HepG2 (cell line): ENCODE measurements at regions not wholly inside any gene's neighbourhood (a gene's known extent, or its start where the extent isn't known, plus 50 kb on each side); places are given as distances from the start of the nearest gene placed in this dataset.

ENCODE experiments used
- ATAC-seq: fragments of 200-7000 bp; cut with Tn5 transposase; 3 replicates; pipeline ENCODE4 v1.9.1; 2020; ENCODE audit warnings: mild to moderate bottlenecking, moderate library complexity
- BruUV-seq: library from RNA; stranded (reverse); fragments of 400-500 nt; replicated peaks from 2 replicates; lab custom pipeline; 2021; lab: Mats Ljungman, UMichigan
- CTCF ChIA-PET: fragments of 300-600 bp; formaldehyde crosslinking; extraction: SDS; loops from one replicate; lab custom pipeline; 2021; ENCODE audit warnings: low total read pairs, inconsistent platforms, low intra/inter-chr PET ratio; lab: Yijun Ruan, JAX
- POLR2A ChIA-PET: fragments of 350-600 bp; sonication (Branson Sonifier 250); formaldehyde crosslinking; loops from one replicate; lab custom pipeline; 2020; ENCODE audit warnings: antibody characterized with exemption, inconsistent platforms; lab: Yijun Ruan, JAX
- DNase-seq: peaks from one replicate; pipeline ENCODE4 v3.0.0-alpha.2; 2015; ENCODE audit warnings: low spot score
- FAIRE-seq: peaks from 3 replicates; lab custom pipeline; 2011; peaks lifted over from hg19 to GRCh38; lab: Jason Lieb, UNC
- H2AFZ ChIP-seq: one replicate; pipeline ENCODE4 v1.6.1; 2011; ENCODE audit warnings: low read length, inconsistent platforms
- H3K27ac ChIP-seq: fragments of 300-600 bp; 3 replicates; pipeline ENCODE4 v1.8.0; 2011; ENCODE audit warnings: mixed run types, mild to moderate bottlenecking, mixed read lengths, low read length, inconsistent platforms; ENCODE audit not compliant: insufficient read depth; ENCODE audit errors: extremely low read length
- H3K27me3 ChIP-seq, 2 experiments: fragments of 200-600 bp in 1 of 2; 2 replicates in 1 of 2; 3 replicates in 1 of 2; pipeline versions ENCODE4 v1.6.0 to v1.8.0; 2011; ENCODE audit warnings: low read length in 2 of 2, mild to moderate bottlenecking in 2 of 2, moderate library complexity in 2 of 2, inconsistent platforms in 1 of 2; ENCODE audit not compliant: insufficient read depth in 2 of 2, control insufficient read depth in 1 of 2
- H3K36me3 ChIP-seq, 2 experiments: fragments of 200-600 bp in 1 of 2; replicated peaks in 1 of 2; 2 replicates in 1 of 2; 3 replicates in 1 of 2; pipeline versions ENCODE4 v1.5.1 to v1.8.0; 2011; ENCODE audit warnings: low read length in 2 of 2, inconsistent platforms in 1 of 2; ENCODE audit not compliant: insufficient read depth in 2 of 2, control insufficient read depth in 1 of 2
- H3K4me1 ChIP-seq: 2 replicates; pipeline ENCODE4 v1.5.1; 2012; ENCODE audit warnings: low read length, inconsistent platforms; ENCODE audit not compliant: insufficient read depth
- H3K4me2 ChIP-seq: 2 replicates; pipeline ENCODE4 v1.6.0; 2011; ENCODE audit warnings: low read depth, low read length, inconsistent platforms
- H3K4me3 ChIP-seq, 3 experiments: fragments of 200-600 bp in 1 of 3; sonication (generic), shearing (Covaris generic) in 1 of 3; replicated peaks in 1 of 3; 2 replicates each; pipeline ENCODE4 v1.5.1; 2011 to 2016; ENCODE audit warnings: low read length in 3 of 3, inconsistent platforms in 2 of 3, low read depth in 2 of 3, mild to moderate bottlenecking in 2 of 3, control low read depth in 1 of 3, mixed read lengths in 1 of 3; ENCODE audit not compliant: insufficient read depth in 1 of 3
- H3K79me2 ChIP-seq: one replicate; pipeline ENCODE4 v1.6.1; 2011; ENCODE audit warnings: low read length, inconsistent platforms; ENCODE audit not compliant: insufficient read depth
- H3K9ac ChIP-seq: 2 replicates; pipeline ENCODE4 v1.6.0; 2011; ENCODE audit warnings: mild to moderate bottlenecking, low read depth, low read length, inconsistent platforms; ENCODE audit not compliant: insufficient read depth
- H3K9me3 ChIP-seq: 2 replicates; pipeline ENCODE4 v1.5.1; 2012; ENCODE audit warnings: mild to moderate bottlenecking, low read length
- H4K20me1 ChIP-seq: 2 replicates; pipeline ENCODE4 v1.6.0; 2011; ENCODE audit warnings: inconsistent platforms, mild to moderate bottlenecking, low read length, moderate library complexity; ENCODE audit not compliant: insufficient read depth
- DMAP1 ChIP-seq: IDR thresholded peaks from 2 replicates; pipeline ENCODE4 v1.6.1; 2016
- NPAS2 ChIP-seq: sonication (generic); formaldehyde crosslinking; IDR thresholded peaks from 2 replicates; pipeline ENCODE4 v1.8.0; 2022; ENCODE audit warnings: mild to moderate bottlenecking, missing genetic modification reagents, borderline replicate concordance
- ZNF549 ChIP-seq: sonication (generic); formaldehyde crosslinking; IDR thresholded peaks from 2 replicates; pipeline ENCODE4 v1.5.0; 2020; ENCODE audit warnings: missing genetic modification reagents
- in situ Hi-C: cut with HindIII; loops from 2 replicates; pipeline ENCODE4 v1.10.0; 2017; ENCODE audit warnings: low pct_unique_long_range_greater_than_20kb; ENCODE audit not compliant: extremely low pct_ligation_motif_present
- intact Hi-C: fragments of 100-400 bp; cut with micrococcal nuclease; formaldehyde crosslinking; loops from one replicate; pipeline ENCODE4 v1.10.0; 2022; ENCODE audit not compliant: unreplicated experiment
- TF ChIP-seq, protein P1 (sequence below): sonication (generic); formaldehyde crosslinking; IDR thresholded peaks from 2 replicates; pipeline ENCODE4 v1.4.0; 2020; ENCODE audit warnings: missing genetic modification reagents
- TF ChIP-seq, protein P2 (sequence below): sonication (generic); formaldehyde crosslinking; IDR thresholded peaks from 2 replicates; pipeline ENCODE4 v1.8.1; 2023; ENCODE audit warnings: mild to moderate bottlenecking, missing genetic modification reagents
- TF ChIP-seq, protein P3 (sequence below): sonication (generic); formaldehyde crosslinking; IDR thresholded peaks from 2 replicates; pipeline ENCODE4 v1.4.0; 2020; ENCODE audit warnings: missing genetic modification reagents

DNA sequence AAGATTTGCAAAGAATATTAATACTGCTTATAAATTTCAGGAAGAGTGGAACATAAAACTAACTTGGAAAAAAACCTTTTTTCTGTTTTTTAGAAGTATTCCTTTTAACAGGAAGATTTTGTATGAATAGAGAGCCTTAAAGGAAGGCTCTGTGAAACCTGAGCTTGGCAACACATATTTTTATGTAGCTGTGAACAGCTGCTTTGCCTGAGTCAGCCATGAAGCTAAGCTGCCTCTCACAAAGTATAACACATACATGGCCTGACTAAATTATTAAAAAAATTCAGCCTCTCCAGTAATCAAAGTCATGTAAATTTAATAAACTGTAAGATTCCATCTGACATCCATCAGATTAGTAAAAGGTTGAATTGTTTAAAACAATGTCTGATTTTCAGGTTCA lies 547.5 kb downstream of the ELAVL2 start:
- ATAC-seq (no peak), DNase-seq (no peak), FAIRE-seq (no peak)
- Histone ChIP-seq H3K79me2 (no peaks in the 10 kb centered on the region), H4K20me1 (no peaks in the 10 kb centered on the region), H3K4me3 (no peak overlapping the region), H3K9me3 (peaks cover 21% of the 10 kb centered on the region), H3K27ac (no peak overlapping the region), H3K9ac (no peak overlapping the region), H3K36me3 (no peaks in the 10 kb centered on the region), H3K4me2 (no peak overlapping the region), H2AFZ (no peak overlapping the region), H3K4me1 (no peaks in the 10 kb centered on the region), H3K27me3 (no peaks in the 10 kb centered on the region)
- in situ Hi-C loops (no loop called here), intact Hi-C loops (no loop called here)
- ChIA-PET POLR2A (no interaction called here), CTCF (no interaction called here)
- BruUV-seq = no TSS peak
- TF ChIP-seq, protein P1, sequence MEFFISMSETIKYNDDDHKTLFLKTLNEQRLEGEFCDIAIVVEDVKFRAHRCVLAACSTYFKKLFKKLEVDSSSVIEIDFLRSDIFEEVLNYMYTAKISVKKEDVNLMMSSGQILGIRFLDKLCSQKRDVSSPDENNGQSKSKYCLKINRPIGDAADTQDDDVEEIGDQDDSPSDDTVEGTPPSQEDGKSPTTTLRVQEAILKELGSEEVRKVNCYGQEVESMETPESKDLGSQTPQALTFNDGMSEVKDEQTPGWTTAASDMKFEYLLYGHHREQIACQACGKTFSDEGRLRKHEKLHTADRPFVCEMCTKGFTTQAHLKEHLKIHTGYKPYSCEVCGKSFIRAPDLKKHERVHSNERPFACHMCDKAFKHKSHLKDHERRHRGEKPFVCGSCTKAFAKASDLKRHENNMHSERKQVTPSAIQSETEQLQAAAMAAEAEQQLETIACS (CRISPR knock-in tag) = no peak
- TF ChIP-seq, protein P2, sequence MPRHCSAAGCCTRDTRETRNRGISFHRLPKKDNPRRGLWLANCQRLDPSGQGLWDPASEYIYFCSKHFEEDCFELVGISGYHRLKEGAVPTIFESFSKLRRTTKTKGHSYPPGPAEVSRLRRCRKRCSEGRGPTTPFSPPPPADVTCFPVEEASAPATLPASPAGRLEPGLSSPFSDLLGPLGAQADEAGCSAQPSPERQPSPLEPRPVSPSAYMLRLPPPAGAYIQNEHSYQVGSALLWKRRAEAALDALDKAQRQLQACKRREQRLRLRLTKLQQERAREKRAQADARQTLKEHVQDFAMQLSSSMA (CRISPR knock-in tag) = no peak
- no peak for TF ChIP-seq ZNF549 (CRISPR knock-in tag)
- TF ChIP-seq, protein P3, sequence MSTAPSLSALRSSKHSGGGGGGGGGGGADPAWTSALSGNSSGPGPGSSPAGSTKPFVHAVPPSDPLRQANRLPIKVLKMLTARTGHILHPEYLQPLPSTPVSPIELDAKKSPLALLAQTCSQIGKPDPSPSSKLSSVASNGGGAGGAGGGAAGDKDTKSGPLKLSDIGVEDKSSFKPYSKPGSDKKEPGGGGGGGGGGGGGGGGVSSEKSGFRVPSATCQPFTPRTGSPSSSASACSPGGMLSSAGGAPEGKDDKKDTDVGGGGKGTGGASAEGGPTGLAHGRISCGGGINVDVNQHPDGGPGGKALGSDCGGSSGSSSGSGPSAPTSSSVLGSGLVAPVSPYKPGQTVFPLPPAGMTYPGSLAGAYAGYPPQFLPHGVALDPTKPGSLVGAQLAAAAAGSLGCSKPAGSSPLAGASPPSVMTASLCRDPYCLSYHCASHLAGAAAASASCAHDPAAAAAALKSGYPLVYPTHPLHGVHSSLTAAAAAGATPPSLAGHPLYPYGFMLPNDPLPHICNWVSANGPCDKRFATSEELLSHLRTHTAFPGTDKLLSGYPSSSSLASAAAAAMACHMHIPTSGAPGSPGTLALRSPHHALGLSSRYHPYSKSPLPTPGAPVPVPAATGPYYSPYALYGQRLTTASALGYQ = no peak
- TF ChIP-seq DMAP1 (CRISPR knock-in tag) = no peak
- no peak for TF ChIP-seq NPAS2 (CRISPR knock-in tag)
